Fibroblast of pulmonary artery (primary cell): ENCODE measurements at regions not wholly inside any gene's neighbourhood (a gene's known extent, or its start where the extent isn't known, plus 50 kb on each side); places are given as distances from the start of the nearest gene placed in this dataset.

Experiments
- DNase-seq: peaks from one replicate; pipeline ENCODE4 v3.0.0-alpha.2; 2010; ENCODE audit warnings: low read depth
- H3K4me3 ChIP-seq: replicated peaks from 2 replicates; pipeline ENCODE4 v1.5.1; 2011; ENCODE audit warnings: low read depth, mild to moderate bottlenecking, control low read depth, low read length, moderate library complexity
- TF ChIP-seq, protein P1 (sequence below): IDR thresholded peaks from 2 replicates; pipeline ENCODE4 v1.5.1; 2011; ENCODE audit warnings: mild to moderate bottlenecking, control low read depth, low read length, inconsistent platforms; ENCODE audit errors: missing control alignments

DNA sequence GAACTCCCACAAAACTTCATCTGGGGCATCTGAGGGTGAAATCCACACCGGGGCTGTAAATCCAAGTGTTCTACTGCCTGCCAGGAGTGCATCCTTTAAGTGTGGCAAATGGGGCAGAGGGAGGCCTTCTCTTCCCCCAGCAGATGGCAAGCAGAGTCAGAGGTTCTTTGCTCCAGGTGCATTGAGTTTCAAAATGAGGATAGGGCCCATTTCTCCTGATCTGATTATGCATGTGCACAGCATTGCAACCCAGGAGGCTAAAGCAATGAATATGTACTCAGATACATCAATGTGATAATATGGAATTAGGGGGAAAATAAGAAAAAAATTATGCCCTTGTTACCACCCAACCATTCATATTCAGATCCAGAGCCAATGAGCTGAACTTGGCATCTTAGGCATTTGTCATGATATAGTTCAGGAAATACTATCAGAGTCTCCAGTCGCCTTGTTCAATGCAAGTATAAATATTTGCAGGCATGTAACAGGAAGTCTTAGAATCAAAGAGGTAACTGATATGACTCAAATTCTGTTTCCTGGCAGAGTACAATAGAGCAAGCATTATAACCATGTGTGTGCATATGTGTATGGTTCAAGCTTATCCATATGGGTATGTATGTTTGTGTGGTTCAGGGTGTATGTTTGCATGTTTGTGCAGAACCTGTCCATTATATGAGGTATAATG lies 473.8 kb upstream of the PKN2 start:
- TF ChIP-seq, protein P1, sequence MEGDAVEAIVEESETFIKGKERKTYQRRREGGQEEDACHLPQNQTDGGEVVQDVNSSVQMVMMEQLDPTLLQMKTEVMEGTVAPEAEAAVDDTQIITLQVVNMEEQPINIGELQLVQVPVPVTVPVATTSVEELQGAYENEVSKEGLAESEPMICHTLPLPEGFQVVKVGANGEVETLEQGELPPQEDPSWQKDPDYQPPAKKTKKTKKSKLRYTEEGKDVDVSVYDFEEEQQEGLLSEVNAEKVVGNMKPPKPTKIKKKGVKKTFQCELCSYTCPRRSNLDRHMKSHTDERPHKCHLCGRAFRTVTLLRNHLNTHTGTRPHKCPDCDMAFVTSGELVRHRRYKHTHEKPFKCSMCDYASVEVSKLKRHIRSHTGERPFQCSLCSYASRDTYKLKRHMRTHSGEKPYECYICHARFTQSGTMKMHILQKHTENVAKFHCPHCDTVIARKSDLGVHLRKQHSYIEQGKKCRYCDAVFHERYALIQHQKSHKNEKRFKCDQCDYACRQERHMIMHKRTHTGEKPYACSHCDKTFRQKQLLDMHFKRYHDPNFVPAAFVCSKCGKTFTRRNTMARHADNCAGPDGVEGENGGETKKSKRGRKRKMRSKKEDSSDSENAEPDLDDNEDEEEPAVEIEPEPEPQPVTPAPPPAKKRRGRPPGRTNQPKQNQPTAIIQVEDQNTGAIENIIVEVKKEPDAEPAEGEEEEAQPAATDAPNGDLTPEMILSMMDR: no peak
- no peak overlapping the region for H3K4me3 ChIP-seq
- DNase-seq: no peak

GRCh38 chr1:88216441-88216840 lies 467.6 kb upstream of the PKN2 start:
- no peak overlapping the region for H3K4me3 ChIP-seq
- no peak for DNase-seq
- TF ChIP-seq, protein P1: no peak

GRCh38 chr1:88217386-88217785 lies 466.7 kb upstream of the PKN2 start:
- H3K4me3 ChIP-seq: no peak overlapping the region
- TF ChIP-seq, protein P1: no peak
- DNase-seq: no peak

DNA sequence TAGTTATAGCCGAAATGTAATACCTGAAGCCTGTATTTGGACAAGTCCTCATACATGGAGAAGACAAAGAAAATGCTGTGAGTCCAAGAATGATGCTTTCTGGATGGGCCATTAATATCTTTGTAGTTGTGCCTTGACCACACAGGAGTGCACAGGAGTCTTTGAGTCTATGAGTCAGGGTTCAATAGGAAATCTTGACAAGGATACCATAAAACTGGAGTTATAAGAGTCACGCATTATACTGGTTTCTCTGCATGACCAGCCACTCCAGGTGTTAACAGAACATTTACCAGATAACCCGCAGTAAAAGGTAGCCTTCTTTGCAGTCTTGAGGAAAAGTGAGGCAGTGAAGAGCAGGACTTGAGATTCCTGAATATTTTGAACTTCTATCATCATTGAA lies 464.6 kb upstream of the PKN2 start:
- TF ChIP-seq, protein P1: no peak
- DNase-seq: no peak
- no peak overlapping the region for H3K4me3 ChIP-seq

GRCh38 chr1:88221411-88221810 lies 462.7 kb upstream of the PKN2 start:
- TF ChIP-seq, protein P1: no peak
- no peak for DNase-seq
- H3K4me3 ChIP-seq: no peak overlapping the region

- TF ChIP-seq, protein P1: no peak
These were observed 459.2 kb upstream of the PKN2 start for GRCh38 chr1:88224906-88225305.

DNA sequence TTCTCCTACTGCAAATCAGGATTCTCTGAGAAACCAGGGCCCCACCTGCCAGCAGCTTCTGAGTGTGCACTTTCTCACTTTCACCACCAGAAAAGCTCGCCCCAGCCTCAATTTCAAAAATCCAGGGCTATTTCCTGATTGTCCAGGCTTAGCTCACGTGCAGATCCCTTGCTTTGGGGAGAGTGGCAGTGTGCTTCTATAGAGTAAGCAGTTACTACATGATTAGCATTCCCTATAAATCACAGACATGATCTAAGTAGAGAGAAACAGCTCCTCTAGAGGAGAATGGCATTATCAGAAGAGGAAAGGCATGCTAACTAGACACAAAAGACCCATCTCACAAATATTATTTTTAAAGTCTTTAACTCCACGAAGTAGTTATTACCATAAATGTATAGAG lies 456.0 kb upstream of the PKN2 start:
- TF ChIP-seq, protein P1: no peak
- H3K4me3 ChIP-seq: no peak overlapping the region
- DNase-seq: no peak

More at GRCh38 chr1:88224906-88225305, 459.2 kb upstream of the PKN2 start:
- no peak overlapping the region for H3K4me3 ChIP-seq
- DNase-seq: no peak
